GM12873 (cell line): ENCODE measurements at regions not wholly inside any gene's neighbourhood (a gene's known extent, or its start where the extent isn't known, plus 50 kb on each side); places are given as distances from the start of the nearest gene placed in this dataset.

Experiments
- TF ChIP-seq, protein P1 (sequence below): IDR thresholded peaks from 2 replicates; pipeline ENCODE4 v1.5.1; 2012; ENCODE audit warnings: low read depth, mild to moderate bottlenecking, moderate library complexity, low read length, control low read depth; ENCODE audit not compliant: insufficient read depth; ENCODE audit errors: missing control alignments

- TF ChIP-seq, protein P1, sequence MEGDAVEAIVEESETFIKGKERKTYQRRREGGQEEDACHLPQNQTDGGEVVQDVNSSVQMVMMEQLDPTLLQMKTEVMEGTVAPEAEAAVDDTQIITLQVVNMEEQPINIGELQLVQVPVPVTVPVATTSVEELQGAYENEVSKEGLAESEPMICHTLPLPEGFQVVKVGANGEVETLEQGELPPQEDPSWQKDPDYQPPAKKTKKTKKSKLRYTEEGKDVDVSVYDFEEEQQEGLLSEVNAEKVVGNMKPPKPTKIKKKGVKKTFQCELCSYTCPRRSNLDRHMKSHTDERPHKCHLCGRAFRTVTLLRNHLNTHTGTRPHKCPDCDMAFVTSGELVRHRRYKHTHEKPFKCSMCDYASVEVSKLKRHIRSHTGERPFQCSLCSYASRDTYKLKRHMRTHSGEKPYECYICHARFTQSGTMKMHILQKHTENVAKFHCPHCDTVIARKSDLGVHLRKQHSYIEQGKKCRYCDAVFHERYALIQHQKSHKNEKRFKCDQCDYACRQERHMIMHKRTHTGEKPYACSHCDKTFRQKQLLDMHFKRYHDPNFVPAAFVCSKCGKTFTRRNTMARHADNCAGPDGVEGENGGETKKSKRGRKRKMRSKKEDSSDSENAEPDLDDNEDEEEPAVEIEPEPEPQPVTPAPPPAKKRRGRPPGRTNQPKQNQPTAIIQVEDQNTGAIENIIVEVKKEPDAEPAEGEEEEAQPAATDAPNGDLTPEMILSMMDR = no peak
These were observed 1201.2 kb upstream of the CDH6 start for GRCh38 chr5:29992248-29992647.

DNA sequence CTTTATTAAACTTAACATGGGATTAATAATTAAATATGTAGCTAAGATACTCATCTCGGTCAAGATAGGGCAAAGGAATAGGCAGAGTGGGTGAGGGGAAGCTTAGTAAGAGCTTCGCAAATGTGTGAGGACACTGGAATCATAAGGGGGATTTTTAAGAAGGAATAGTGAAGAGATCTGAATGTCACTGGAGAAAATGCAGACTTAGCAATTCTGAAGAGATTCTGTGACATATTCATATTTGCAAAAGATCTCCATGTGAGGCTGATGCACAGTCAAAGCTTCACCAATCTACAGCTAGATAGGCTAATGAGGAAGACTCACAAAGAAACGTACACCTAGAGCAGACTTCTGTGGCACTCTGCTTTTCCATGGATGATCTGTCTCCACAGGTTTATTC is 1202.8 kb upstream of the CDH6 start:
- TF ChIP-seq, protein P1 = no peak

DNA sequence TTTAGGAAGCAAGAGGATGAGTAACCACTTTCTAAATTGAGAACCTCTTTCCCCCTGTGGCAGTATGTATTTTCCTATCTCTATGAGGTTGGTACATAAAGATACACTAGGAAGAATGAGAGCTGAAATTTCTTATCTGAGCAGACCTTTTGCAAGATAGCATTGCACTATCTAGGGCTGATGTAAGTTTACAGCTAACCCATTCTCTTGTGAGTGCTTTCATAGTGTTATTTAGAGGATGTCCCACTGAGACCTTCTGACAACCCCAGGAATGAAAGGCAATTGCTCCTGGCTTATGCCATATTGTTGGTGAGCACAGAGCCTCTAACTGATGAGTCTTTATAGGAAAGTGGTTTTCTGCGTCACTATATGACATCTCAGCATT is 1209.3 kb upstream of the CDH6 start:
- TF ChIP-seq, protein P1 = no peak

DNA sequence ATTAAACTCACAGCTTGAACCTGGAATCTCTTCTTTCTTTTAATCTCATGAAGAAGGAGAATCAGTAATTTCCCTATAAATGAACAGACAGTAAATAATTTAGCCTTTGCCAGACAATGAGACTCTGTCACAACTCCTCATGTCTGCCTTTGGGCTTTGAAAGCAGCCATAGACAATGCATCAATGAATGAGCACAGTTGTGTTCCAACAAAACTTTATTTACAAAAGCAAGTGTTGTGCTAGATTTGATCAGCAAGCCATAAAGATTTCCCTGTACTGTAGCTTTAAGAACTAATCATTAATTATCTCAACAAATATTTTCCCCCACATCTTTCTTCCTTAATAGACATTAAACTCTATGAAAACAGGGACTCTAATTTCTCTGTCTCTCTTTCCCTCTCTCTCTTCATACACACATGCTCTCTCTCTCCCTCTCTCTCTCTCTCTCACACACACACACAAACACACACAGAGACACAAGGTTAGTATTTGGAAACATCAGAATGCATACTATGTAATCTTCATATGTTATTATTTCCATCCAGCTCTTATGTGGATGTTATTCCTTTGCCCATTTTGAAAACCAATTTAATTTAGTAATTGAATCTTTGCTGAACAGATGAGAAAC is 1209.8 kb upstream of the CDH6 start:
- TF ChIP-seq, protein P1 = no peak

DNA sequence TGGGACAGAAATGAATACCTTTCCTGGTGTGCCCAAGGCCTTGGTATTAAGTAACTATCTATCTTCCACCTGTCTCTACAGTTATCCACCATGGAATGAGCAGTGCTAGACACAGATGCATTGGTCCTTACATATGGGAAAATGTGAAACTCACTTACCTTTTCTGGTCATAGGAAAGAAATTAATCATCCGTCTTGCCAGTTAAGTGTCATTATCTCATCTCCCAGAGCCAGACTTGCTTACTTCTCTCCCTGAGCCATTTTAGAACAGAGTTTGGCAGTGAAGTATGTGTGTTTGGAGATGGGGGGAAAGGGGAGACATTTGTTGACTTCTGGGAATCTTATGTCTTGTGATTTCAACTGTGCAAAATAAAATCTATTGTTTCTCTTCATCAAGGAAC is 1211.0 kb upstream of the CDH6 start:
- TF ChIP-seq, protein P1 = no peak

GRCh38 chr5:29972597-29972996 is 1220.9 kb upstream of the CDH6 start:
- TF ChIP-seq, protein P1 = no peak

- TF ChIP-seq, protein P1 = no peak
These were observed 1229.5 kb upstream of the CDH6 start for GRCh38 chr5:29963956-29964355.
